Upper lobe of right lung (tissue), 1 donor: ENCODE measurements at regions not wholly inside any gene's neighbourhood (a gene's known extent, or its start where the extent isn't known, plus 50 kb on each side); places are given as distances from the start of the nearest gene placed in this dataset.

Experiments
- ATAC-seq: fragments of 200-7000 bp; cut with Tn5 transposase; one replicate; pipeline ENCODE4 v1.9.1; 2020; ENCODE audit warnings: mild to moderate bottlenecking, moderate library complexity
- DNase-seq: peaks from one replicate; pipeline ENCODE4 v3.0.0-alpha.2; 2020
- H3K27ac ChIP-seq: fragments of 200-600 bp; one replicate; pipeline ENCODE4 v1.8.0; 2022
- H3K27me3 ChIP-seq: fragments of 200-600 bp; one replicate; pipeline ENCODE4 v1.8.0; 2022; ENCODE audit warnings: mild to moderate bottlenecking
- H3K36me3 ChIP-seq: fragments of 200-600 bp; one replicate; pipeline ENCODE4 v1.8.0; 2022
- H3K4me1 ChIP-seq: fragments of 200-600 bp; one replicate; pipeline ENCODE4 v1.8.0; 2022
- H3K4me3 ChIP-seq: fragments of 200-600 bp; one replicate; pipeline ENCODE4 v1.8.0; 2022; ENCODE audit warnings: mild to moderate bottlenecking
- H3K9me3 ChIP-seq: fragments of 200-600 bp; one replicate; pipeline ENCODE4 v1.8.0; 2022
- CTCF ChIP-seq: fragments of 200-600 bp; IDR thresholded peaks from one replicate; pipeline ENCODE4 v1.8.0; 2022; ENCODE audit warnings: antibody characterized with exemption
- intact Hi-C: fragments of 100-400 bp; cut with DNase I; formaldehyde crosslinking; loops from one replicate; pipeline ENCODE4 v1.11.0; 2022
- donor health status: DM: no; HTN: yes; CAD: no; lungs with severe emphysema.

GRCh38 chr2:60292242-60292641, 261.2 kb downstream of the BCL11A start:
- DNase-seq (no peak), ATAC-seq (no peak)
- Histone ChIP-seq H3K4me3 (no peak overlapping the region), H3K9me3 (no peaks in the 10 kb centered on the region), H3K27ac (no peak overlapping the region), H3K27me3 (no peaks in the 10 kb centered on the region), H3K36me3 (no peaks in the 10 kb centered on the region), H3K4me1 (no peaks in the 10 kb centered on the region)
- TF ChIP-seq CTCF, result no peak
- intact Hi-C loops, result no loop called here

GRCh38 chr2:60290509-60290908, 262.9 kb downstream of the BCL11A start:
- DNase-seq, result no peak
- no peak for TF ChIP-seq CTCF
- H3K36me3 ChIP-seq, result no peaks in the 10 kb centered on the region
- no peak overlapping the region for H3K27ac ChIP-seq
- no peak overlapping the region for H3K4me3 ChIP-seq
- H3K4me1 ChIP-seq, result no peaks in the 10 kb centered on the region
- no peak for ATAC-seq
- no peaks in the 10 kb centered on the region for H3K27me3 ChIP-seq
- H3K9me3 ChIP-seq, result no peaks in the 10 kb centered on the region
- intact Hi-C loops, result no loop called here

GRCh38 chr2:60285626-60286316, 267.7 kb downstream of the BCL11A start:
- Histone ChIP-seq H3K9me3 (no peaks in the 10 kb centered on the region), H3K36me3 (no peaks in the 10 kb centered on the region), H3K27me3 (no peaks in the 10 kb centered on the region), H3K4me3 (no peak overlapping the region), H3K27ac (no peak overlapping the region), H3K4me1 (no peaks in the 10 kb centered on the region)
- intact Hi-C loops, result no loop called here
- peak; percentile 39 for ATAC-seq
- no peak for TF ChIP-seq CTCF
- no peak for DNase-seq

GRCh38 chr2:60283626-60284025, 269.8 kb downstream of the BCL11A start:
- intact Hi-C loops, result no loop called here
- Histone ChIP-seq H3K9me3 (no peaks in the 10 kb centered on the region), H3K27me3 (no peaks in the 10 kb centered on the region), H3K4me3 (no peak overlapping the region), H3K4me1 (no peaks in the 10 kb centered on the region), H3K36me3 (no peaks in the 10 kb centered on the region), H3K27ac (no peak overlapping the region)
- TF ChIP-seq CTCF, result no peak
- ATAC-seq, result no peak
- DNase-seq, result no peak

GRCh38 chr2:60282886-60283285, 270.6 kb downstream of the BCL11A start:
- no peaks in the 10 kb centered on the region for H3K9me3 ChIP-seq
- no peak for TF ChIP-seq CTCF
- no peak for DNase-seq
- no peak overlapping the region for H3K27ac ChIP-seq
- no peak for ATAC-seq
- no peaks in the 10 kb centered on the region for H3K36me3 ChIP-seq
- H3K4me3 ChIP-seq, result no peak overlapping the region
- intact Hi-C loops, result no loop called here
- H3K27me3 ChIP-seq, result no peaks in the 10 kb centered on the region
- no peaks in the 10 kb centered on the region for H3K4me1 ChIP-seq

- no peak overlapping the region for H3K4me3 ChIP-seq
- ATAC-seq, result no peak
Observed at GRCh38 chr2:60281730-60282129, 271.7 kb downstream of the BCL11A start.

More at GRCh38 chr2:60281730-60282129, 271.7 kb downstream of the BCL11A start:
- no peaks in the 10 kb centered on the region for H3K27me3 ChIP-seq
- TF ChIP-seq CTCF, result no peak
- H3K4me1 ChIP-seq, result no peaks in the 10 kb centered on the region
- H3K9me3 ChIP-seq, result no peaks in the 10 kb centered on the region
- no peak overlapping the region for H3K27ac ChIP-seq
- no peaks in the 10 kb centered on the region for H3K36me3 ChIP-seq
- DNase-seq, result no peak
- intact Hi-C loops, result no loop called here
